Omental fat pad (tissue), 3 donors: ENCODE measurements at regions not wholly inside any gene's neighbourhood (a gene's known extent, or its start where the extent isn't known, plus 50 kb on each side); places are given as distances from the start of the nearest gene placed in this dataset.

Source experiments
- ATAC-seq: fragments of 150-250 bp; one replicate; pipeline ENCODE4 v1.9.1; 2016; ENCODE audit warnings: mild to moderate bottlenecking, moderate library complexity; ENCODE audit not compliant: low FRiP score
- DNase-seq: peaks from one replicate; pipeline ENCODE4 v3.0.0-alpha.2; 2019; ENCODE audit warnings: low spot score
- CTCF ChIP-seq, 3 donors: fragments of 450-650 bp; IDR thresholded peaks; one replicate each; pipeline ENCODE4 v1.5.1; 2016 to 2017; ENCODE audit warnings: antibody characterized with exemption in 3 of 3, mild to moderate bottlenecking in 3 of 3, moderate library complexity in 2 of 3

GRCh38 chr7:54837168-54837567 lies 78.2 kb upstream of the SEC61G start:
- no peak for DNase-seq
- no peak for ATAC-seq
- TF ChIP-seq CTCF (IDR thresholded peaks at IDR 0.05) = no peak

GRCh38 chr7:54837761-54838160 lies 78.8 kb upstream of the SEC61G start:
- DNase-seq = no peak
- no peak for TF ChIP-seq CTCF (IDR thresholded peaks at IDR 0.05)
- ATAC-seq = no peak

- no peak for TF ChIP-seq CTCF (IDR thresholded peaks at IDR 0.05)
- DNase-seq (no peak), ATAC-seq (no peak)
Measured at GRCh38 chr7:54838175-54838910, 79.3 kb upstream of the SEC61G start.

- peak; percentile 92 for ATAC-seq
- TF ChIP-seq CTCF (IDR thresholded peaks at IDR 0.05) = peak in 1 of 3 donors; percentile 5
- peak; percentile 35 for DNase-seq
Measured at GRCh38 chr7:54839575-54840213, 80.7 kb upstream of the SEC61G start.

- ATAC-seq = no peak
- TF ChIP-seq CTCF (IDR thresholded peaks at IDR 0.05) = no peak
- DNase-seq = no peak
Measured at GRCh38 chr7:54841772-54842697, 83.0 kb upstream of the SEC61G start.

GRCh38 chr7:54843841-54844355 lies 84.9 kb upstream of the SEC61G start:
- no peak for DNase-seq
- TF ChIP-seq CTCF (IDR thresholded peaks at IDR 0.05) = no peak
- ATAC-seq = no peak
